GM21825 (cell line): ENCODE measurements at regions not wholly inside any gene's neighbourhood (a gene's known extent, or its start where the extent isn't known, plus 50 kb on each side); places are given as distances from the start of the nearest gene placed in this dataset.
"Not testable (repeated sequence)": the region's sequence is repeated elsewhere in the genome, so short reads cannot be mapped to it uniquely, and the experiment has no call there.

Experiments used
- ATAC-seq: cut with Tn5 transposase; IDR thresholded peaks from one replicate; pipeline ENCODE4 v1.9.1; 2021; ENCODE audit warnings: mild to moderate bottlenecking, moderate library complexity; ENCODE audit not compliant: unreplicated experiment

DNA sequence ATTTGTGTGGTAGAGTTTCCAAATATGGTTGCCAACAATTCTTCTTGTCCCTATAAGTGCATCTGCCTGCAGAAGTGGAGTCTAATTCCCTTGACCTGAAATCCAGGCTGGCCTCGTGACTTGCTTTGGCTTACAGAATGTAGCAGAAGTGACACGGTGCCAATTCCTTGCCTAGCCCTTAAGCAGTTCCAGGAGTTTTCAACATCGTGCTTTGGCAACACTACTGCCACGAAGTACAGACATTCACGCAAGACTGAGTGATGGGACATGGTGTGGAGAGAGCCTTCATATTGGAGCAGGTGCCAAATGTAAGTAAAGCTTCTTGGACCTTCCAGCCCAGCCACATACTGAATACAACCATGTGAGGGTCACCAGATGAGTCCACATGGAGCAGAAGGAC, 92.9 kb upstream of the NEK6 start:
- ATAC-seq = no peak

DNA sequence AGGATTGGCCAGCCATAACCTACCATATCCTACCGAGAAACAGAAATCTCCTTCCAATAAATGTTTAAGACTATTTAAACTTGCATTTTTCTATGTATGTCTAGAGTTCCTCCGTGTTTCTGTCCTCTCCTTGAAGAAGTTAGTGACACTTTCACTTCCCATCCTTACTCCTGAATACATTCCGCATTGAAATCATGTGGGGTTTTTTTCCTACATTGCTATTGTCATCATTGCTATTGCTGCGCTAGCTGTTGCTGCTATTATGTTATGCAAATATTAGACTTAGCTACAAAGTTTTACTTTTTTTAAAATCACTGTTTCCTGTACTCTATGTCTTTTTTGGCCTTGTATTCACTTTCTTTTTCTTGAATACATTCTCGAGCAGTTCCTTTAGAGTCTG, 83.3 kb upstream of the NEK6 start:
- ATAC-seq = no peak

DNA sequence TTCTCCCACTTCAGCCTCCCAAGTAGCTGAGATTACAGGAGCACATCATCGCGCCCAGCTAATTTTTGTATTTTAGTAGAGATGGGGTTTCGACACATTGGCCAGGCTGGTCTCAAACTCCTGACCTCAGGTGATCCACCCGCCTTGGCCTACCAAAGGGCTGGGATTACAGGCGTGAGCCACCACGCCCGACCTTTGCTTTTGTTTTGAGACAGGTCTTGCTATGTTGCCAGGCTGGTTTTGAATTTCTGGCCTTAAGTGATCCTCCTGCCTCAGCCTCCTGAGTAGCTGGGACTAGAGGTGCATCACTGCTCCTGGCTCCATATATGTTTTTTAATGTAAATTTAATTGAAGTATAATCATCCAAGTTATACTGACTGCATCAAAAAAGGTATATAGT, 80.2 kb upstream of the NEK6 start:
- not testable (repeated sequence) for ATAC-seq

DNA sequence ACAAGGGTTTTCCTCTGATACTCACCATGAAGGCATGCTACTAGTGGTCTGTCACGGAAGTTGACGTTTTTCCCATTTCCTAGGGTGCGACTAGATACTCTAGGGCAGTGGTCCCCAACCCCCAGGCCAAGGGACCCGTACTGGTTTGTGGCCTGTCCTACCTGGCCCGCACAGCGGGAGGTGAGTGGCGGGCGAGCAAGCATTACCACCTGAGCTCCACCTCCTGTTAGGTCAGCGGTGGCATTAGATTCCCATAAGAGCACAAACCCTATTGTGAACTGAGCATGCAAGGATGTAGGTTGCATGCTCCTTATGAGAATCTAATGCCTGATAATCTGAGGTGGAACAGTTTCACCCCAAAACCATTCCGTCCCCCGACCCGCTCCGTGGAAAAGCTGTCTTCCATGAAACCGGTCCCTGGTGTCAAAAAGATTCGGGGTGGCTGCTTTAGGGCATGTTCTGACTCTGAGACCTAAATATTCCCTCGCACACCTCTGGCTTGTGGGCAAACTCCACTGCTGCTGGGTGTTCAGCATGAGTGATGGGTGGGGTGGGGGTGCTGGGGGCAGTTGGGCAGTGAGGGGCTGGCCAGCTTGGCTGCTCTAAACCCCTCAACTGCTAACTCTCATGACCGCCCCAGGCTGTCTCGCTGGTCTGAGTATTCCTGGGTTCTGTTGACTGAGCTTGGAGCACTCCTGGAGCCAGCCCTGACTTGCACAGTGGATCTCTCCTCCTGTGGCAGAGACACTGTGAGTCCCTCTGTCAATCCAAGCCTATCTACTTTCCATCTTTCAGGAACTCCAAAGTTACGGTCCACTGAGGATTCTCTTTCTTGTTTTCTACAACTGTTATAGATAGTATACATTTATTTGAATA, 78.3 kb upstream of the NEK6 start:
- no peak for ATAC-seq

DNA sequence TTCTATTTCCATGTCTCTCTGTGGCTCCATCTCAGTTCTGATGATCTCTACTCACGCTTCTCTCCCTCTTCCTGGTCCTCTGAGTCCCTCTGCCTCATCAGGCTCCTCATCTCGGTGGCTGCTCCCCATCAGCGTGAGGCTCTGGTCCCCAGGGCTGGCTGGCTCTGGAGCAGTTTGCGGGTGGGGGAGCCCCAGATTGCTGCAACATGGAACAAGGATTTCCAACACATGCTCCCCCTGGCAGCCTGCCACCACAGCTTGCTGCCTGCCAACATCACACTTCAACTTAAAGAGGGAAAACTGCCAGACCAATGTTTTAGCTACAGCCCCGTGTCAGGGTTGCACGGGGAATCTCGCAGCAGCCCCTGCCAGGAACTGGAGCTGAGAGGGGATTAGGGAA, 77.2 kb upstream of the NEK6 start:
- ATAC-seq = no peak

DNA sequence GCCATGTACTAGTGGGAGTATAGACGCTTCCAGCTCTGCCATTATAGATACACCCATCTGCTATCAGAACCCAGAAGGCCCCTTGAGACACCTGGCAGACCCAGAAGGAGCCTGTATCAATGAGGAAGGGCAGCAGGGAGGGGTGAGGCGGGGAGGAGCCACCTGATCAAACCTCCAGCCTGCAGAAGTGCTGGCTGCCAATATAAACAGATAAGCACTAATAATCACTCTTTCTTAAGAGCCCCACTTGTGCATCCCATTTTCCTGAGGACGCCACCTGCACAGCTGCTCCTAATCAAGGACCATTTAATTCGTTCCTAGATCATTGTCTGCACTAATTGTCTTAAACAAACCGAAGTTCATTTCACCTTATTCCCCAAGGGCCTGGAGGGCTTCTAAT, 75.0 kb upstream of the NEK6 start:
- no peak for ATAC-seq

DNA sequence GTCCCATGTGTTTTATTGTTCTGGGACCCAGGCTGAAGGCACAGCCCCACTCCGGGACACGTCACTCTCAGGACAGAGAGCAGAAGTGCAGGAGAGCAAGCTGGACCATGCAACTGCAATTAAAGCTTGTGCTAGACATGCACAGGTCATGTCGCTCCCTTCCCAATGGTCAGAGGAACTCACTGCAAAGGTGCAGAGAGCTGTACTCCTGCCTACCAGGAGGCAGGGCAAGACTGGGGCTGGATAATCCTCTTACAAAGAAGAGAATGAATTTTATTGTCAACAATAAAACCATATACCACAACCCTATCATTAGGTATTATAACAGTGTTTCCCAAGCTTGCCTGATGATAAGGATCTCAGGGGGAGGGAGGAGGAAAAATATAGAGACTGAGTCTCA, 74.0 kb upstream of the NEK6 start:
- ATAC-seq = no peak

DNA sequence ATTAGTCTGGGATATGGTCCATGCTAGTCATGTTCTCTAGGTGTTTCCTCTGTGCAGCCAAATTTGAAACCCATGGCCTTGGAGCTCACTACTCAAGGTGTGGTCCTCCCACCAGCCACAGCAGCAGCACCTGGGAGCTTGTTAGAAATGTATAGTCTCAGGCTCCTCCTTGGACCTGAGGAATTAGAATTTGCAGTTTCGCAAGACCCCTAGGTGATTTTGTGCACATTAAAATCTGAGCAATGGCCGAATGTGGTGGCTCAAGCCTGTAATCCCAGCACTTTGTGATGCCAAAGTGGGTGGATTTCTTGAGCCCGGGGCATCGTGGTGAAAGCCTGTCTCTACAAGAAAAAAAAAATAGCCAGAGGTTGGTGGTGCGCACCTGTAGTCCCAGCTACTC, 72.3 kb upstream of the NEK6 start:
- ATAC-seq = no peak

DNA sequence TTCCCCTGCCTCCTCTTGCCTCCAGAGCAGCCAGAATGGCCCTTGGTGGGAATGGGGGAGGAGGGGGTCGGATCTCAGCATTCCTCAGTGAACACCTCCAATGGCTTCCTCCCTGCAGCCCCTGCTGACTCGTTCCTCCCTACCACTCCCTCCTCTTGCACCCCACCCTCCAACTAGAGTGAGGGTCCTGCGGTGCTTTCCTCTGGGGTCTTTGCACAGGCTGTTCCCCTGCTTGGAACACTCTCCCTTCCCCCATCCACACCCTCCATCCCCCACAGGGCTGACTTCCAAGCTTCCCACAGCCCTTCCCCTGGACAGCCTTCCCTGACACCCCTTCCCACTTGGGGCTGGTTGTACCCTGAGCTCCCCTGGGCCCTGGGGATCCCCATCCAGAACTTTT, 70.4 kb upstream of the NEK6 start:
- no peak for ATAC-seq

DNA sequence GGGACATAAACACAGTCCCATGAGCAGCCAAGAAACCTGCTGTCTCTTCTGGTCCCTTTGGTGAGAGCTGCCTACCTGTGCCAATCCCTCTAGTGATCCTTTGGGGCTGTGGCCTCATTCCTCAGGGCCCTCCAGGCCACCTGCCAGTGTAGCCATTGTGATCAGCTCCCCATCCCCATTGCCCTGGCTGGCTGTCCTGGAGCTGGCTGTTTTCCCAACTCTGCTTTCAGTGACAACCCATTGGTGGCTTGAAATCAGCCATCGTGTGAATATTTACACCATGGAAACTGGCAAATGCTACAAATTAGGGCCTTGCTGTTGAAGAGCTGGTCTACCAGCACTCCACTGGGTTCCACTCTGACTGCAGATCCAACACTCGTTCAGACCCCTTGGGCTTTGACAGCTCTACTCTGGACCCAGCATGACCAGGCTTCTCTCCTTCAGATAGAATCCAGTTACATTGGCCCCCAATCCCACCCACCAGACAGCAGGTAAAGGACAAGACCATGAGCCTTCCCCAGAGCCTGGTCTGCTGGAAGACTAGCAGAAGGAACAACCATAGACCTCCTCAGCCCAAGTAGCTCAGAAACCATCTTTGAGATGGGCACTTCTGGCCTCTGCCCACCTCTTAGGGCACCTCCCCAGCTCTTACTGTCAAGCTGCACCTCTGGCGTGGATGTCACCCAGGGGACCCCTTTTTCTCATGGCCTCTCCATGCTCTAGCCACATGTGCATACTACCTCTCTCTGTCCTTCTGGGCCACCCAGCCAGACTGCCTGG, 69.2 kb upstream of the NEK6 start:
- no peak for ATAC-seq

DNA sequence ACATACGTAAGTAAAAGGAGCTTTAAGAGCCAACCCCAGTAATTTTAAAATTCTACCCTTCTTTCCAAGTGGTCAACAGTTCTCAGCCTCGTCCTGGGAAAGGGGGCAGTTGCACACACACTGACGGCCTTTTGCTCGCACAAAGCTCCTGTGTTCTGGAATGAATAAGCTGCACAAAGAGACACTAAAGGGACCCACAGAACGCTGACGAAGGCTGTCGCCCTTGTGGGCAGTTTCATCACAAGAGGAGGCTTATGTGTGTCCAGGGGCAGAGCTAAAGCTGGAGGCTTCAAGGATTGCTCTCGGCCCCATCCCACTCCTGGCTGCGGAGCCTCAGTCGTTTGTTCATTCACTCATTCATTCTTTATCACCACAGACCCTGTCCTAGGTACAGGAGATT, 67.0 kb upstream of the NEK6 start:
- ATAC-seq = no peak

DNA sequence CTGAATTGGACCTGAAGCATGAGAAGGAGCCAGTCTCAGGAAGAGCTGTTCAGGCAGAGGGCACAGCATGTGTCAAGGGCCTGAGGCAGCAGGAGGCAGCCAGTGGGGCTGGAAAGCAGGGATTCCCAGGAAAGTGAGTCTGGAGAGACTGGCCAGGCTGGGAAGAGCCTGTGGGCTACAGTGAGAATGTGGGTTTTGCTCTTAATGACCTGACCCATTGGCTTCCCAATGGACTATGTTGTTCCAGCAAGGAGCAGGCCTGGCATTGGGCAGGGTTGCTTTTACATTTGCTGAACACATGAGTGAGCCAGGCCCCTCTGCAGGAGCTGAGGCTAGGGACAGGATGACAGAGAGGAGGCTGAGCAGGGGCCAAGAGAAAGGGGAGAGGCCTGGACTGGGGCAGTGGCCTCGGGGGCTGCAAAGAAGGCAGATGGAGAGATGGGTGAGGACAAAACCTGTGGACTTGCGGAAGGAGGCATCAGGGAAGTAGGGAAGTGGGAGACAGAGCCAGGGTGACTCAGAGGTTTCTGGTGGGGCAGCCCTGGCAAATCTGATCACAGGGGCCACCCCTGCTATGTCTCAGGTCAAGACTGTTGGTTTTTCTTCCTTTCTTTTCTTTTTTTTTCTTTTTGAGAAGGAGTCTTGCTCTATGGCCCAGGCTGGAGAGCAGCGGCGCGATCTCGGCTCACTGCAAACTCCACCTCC, 65.9 kb upstream of the NEK6 start:
- ATAC-seq = no peak

DNA sequence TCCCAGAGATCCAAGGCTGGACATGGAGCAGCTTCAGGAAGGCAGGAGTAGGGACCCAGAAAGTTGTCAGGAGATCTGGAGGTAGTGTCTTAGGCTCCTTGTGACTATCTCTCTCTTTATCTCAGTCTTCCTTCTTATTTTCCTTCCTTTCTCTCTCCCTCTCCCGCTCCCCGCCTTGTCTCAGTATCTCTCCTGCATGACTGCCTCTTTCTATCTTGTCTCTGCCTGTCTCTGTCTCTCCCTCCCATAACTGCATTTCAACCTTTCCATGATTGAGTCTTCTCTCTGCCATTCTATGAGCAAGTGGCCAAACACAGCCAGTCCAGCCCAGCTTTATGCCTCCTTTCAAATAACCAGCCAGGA, 61.0 kb upstream of the NEK6 start:
- ATAC-seq = no peak

DNA sequence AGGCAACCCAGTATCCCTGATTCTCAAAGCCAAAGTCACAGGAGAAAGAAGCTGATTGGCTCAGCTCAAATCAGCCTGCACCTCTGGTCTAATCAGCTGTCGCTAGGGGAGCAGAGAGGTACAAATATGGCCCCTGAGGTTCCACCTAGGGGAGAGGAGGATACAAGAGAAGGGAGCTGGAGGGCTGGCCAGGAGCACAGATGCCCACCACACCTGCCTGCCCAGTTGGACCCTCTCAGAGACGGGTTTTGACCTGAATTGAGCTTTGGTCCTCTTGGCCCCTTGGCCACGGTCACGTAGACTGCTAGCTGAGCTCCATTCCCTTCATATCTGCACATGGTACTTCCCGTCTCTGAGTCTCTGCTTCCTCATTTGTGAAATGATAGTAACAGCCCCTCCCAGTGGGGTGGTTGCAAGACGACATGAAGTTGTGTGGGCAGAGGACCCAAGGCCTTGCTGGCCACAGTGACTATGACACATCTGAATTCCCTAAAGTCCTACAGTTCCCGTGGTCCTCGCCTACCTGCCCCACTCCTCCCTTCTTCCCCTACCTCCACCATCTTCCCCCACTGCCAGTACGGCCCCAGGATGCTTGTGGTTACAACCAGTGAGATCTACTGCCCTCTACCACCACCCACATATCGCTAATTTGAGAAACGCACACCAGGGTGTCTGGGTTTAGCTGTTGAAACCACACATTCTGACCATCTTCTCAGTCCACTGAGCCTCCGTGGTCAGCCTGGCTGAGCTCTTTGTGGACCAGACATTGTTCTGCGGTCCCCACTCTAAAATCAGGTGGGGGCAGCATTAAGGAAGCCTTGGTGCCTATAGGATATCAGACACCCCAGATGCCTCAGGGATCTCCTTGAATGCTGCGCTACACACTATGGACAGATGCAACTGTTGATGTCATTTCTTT, 60.3 kb upstream of the NEK6 start:
- no peak for ATAC-seq

DNA sequence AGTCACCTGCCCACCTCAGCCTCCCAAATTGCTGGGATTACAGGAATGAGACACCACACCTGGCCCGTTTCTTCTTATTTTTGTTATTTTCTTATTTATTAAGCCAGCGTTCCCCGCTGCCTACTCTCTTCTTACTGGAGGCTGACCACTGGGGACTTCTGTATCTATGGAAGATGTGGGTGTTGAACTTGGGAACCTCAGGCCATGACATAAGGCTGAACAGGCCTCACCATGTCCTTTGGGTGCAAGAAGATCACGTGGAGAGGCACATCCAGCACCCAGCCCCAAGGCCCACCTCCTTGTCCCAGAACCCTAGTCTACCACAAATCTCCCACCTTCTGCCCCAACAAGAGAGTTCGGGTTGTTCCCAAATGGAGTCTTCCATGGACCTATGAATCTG, 59.4 kb upstream of the NEK6 start:
- no peak for ATAC-seq

DNA sequence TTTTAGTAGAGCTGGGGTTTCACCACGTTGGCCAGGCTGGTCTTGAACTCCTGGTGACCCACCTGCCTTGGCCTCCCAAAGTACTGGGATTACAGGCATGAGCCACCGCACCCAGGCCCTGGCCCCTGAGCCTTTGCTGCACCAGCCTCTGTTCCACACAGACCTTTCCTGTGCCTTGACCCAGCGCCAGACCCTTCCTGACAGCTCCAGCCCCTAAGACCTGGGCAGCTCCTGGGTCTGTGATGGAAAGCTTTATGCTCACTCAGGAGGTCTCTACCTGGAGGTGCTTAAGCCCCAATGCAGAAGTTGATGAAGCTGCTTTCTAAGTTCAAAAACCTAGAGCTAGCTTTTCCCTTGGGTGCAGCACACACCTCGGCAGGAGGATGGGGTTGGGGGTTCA, 58.8 kb upstream of the NEK6 start:
- ATAC-seq = no peak

DNA sequence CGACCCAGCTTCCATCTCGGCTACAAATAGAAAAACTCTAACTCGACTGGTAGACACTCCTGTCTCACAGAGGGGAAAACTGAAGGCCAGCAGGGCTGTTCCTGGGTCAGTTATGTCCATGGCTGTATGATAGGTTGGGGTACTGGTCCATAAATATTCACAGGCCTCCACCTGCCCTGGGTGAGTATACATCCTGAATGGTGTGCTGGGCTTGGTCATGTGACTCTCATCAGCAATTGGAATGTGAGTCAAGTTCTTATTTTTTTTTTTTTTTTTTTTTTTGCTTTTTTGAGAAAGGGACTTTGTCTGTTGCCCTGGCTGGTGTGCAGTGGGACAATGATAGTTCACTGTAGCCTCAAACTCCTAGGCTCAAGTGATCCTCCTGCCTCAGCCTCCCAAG, 58.3 kb upstream of the NEK6 start:
- ATAC-seq = no peak

DNA sequence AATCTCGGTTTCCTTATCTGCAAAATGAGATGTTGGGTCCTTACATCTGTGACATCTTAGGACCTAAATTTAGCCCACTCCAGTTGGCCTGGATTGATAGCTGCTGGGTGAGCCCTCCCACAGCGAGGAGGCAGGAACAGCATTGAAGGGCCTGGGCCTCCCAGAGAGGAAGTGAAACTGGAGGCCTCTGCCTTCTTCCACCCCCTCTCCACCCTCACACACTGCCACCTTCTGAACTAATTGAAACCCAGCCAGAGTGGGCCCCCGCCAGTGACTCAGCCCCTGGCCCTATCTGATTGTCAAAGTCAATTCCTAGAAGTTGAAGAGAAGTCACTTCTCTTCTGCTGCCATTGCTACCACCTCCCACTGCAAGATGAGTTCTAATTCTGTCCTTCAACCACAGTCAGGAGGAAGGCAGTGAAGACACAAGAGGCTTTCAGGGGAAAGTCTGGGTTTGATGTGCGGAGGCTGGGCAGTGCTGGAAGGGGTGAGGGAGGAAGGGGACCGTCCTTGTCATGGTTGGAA, 55.2 kb upstream of the NEK6 start:
- peak; percentile 73 for ATAC-seq

DNA sequence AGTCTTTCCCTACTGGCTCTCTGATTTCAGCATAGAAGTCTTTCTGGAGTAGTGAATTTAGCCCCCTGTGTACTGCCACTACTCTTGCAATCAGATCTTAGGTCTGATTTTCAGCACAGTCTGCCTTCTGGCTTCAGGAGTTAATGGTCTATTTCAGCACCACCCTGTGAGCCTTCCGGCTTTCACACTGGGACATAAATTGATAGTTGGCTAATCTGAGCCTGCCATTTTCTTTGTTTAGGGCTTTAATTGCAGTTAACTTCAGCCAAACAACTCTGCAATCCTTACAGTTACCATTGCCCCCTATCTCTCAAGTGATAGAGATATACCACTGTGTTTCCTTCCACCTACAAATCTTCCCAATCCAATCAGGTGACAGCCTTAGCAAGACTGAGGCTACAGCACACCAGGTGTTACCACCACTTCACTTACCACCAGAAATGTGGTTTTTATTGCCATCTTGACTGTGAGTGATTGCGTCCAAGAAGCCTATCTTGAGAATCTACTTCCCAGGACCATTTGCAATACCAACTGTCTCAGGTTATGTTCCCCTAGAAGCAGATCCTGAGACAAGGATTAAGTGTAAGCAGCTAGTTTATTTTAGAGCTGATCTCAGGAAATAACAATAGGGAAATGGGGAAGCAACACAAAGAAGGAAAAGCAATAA, 51.9 kb upstream of the NEK6 start:
- ATAC-seq = no peak

DNA sequence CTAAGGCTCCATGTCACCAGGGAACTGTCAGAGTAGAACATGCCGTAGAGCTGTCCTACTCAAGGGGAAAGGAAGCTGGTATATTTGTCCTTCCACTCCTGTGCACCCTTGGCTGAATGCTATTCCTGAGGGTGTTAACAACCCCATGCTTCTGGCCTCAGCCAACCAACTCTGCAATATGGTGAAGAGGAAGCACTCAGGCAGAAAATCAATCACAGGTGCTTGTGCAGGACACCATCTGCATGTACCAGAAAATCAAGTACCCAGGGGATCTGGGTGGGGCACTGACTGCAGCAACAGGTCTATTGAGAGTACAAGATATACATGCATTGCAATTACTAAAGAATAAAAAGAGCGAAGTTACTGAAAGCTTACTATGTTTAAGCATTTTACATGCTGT, 51.4 kb upstream of the NEK6 start:
- no peak for ATAC-seq
